Erythroblast (primary cell): ENCODE measurements at regions not wholly inside any gene's neighbourhood (a gene's known extent, or its start where the extent isn't known, plus 50 kb on each side); places are given as distances from the start of the nearest gene placed in this dataset.

Source experiments
- GATA1 ChIP-seq: IDR thresholded peaks from 2 replicates; pipeline ENCODE4 v1.6.1; 2011; ENCODE audit warnings: low read depth, mild to moderate bottlenecking, control low read depth, low read length, moderate library complexity
- POLR2A ChIP-seq: IDR thresholded peaks from 2 replicates; pipeline ENCODE4 v1.6.1; 2011; ENCODE audit warnings: mild to moderate bottlenecking, low read length

GRCh38 chr1:196098000-196098399 lies 510.2 kb downstream of the KCNT2 start:
- TF ChIP-seq POLR2A (no peak), GATA1 (no peak)
